Hepatocyte (in vitro differentiated cells): ENCODE measurements at regions not wholly inside any gene's neighbourhood (a gene's known extent, or its start where the extent isn't known, plus 50 kb on each side); places are given as distances from the start of the nearest gene placed in this dataset.
"Not testable (repeated sequence)": the region's sequence is repeated elsewhere in the genome, so short reads cannot be mapped to it uniquely, and the experiment has no call there.

Experiments
- DNase-seq: peaks from one replicate; pipeline ENCODE4 v3.0.0-alpha.2; 2016; ENCODE audit warnings: low spot score
- H2AFZ ChIP-seq: fragments of 200-600 bp; sonication (generic); 2 replicates; pipeline ENCODE4 v1.6.0; 2016; ENCODE audit warnings: antibody characterized with exemption, mild to moderate bottlenecking
- H3K27ac ChIP-seq: fragments of 200-600 bp; sonication (generic); 2 replicates; pipeline ENCODE4 v1.5.1; 2016; ENCODE audit warnings: mild to moderate bottlenecking
- H3K27me3 ChIP-seq: fragments of 200-600 bp; sonication (generic); 2 replicates; pipeline ENCODE4 v1.6.1; 2016
- H3K36me3 ChIP-seq: fragments of 200-600 bp; sonication (generic); replicated peaks from 2 replicates; pipeline ENCODE4 v1.5.1; 2016; ENCODE audit warnings: low read depth; ENCODE audit not compliant: insufficient read depth
- H3K4me1 ChIP-seq: fragments of 200-600 bp; sonication (generic); 2 replicates; pipeline ENCODE4 v1.5.1; 2016; ENCODE audit warnings: mild to moderate bottlenecking, moderate library complexity; ENCODE audit not compliant: insufficient read depth
- H3K4me2 ChIP-seq: fragments of 200-600 bp; sonication (generic); 2 replicates; pipeline ENCODE4 v1.6.0; 2016
- H3K4me3 ChIP-seq: fragments of 200-600 bp; sonication (generic); 2 replicates; pipeline ENCODE4 v1.5.1; 2016; ENCODE audit warnings: mild to moderate bottlenecking
- H3K79me2 ChIP-seq: fragments of 200-600 bp; sonication (generic); 2 replicates; pipeline ENCODE4 v1.6.0; 2017; ENCODE audit warnings: mild to moderate bottlenecking
- H3K9me2 ChIP-seq: fragments of 200-600 bp; sonication (generic); replicated peaks from 2 replicates; pipeline ENCODE4 v1.6.0; 2017; ENCODE audit warnings: mild to moderate bottlenecking; ENCODE audit not compliant: insufficient read depth
- H3K9me3 ChIP-seq: fragments of 200-600 bp; sonication (generic); 2 replicates; pipeline ENCODE4 v1.5.1; 2016; ENCODE audit warnings: low read depth, mild to moderate bottlenecking
- H4K20me1 ChIP-seq: fragments of 200-600 bp; sonication (generic); 2 replicates; pipeline ENCODE4 v1.6.0; 2016; ENCODE audit warnings: mild to moderate bottlenecking; ENCODE audit not compliant: insufficient read depth, poor library complexity, severe bottlenecking
- CTCF ChIP-seq: fragments of 200-600 bp; sonication (generic); IDR thresholded peaks from 2 replicates; pipeline ENCODE4 v1.5.1; 2016; ENCODE audit warnings: antibody characterized with exemption, mild to moderate bottlenecking; ENCODE audit not compliant: poor library complexity
- EZH2 ChIP-seq: fragments of 200-600 bp; sonication (generic); IDR thresholded peaks from 2 replicates; pipeline ENCODE4 v1.6.1; 2016; ENCODE audit warnings: antibody characterized with exemption, mild to moderate bottlenecking, borderline replicate concordance
- EZH2phosphoT487 ChIP-seq: fragments of 200-600 bp; sonication (generic); IDR thresholded peaks from one replicate; pipeline ENCODE4 v1.6.1; 2018; ENCODE audit warnings: antibody characterized with exemption, mild to moderate bottlenecking, low read depth, moderate library complexity; ENCODE audit not compliant: unreplicated experiment, severe bottlenecking
- WGBS: methylation state at CpG from one replicate; pipeline ENCODE4 v1.1.6; 2016; ENCODE audit warnings: low lambda C conversion rate; ENCODE audit errors: missing lambda C conversion rate; 5-methylcytosine and 5-hydroxymethylcytosine counted together

- no peaks in the 10 kb centered on the region for H3K36me3 ChIP-seq
- H2AFZ ChIP-seq = no peak overlapping the region
- 81% methylated on average over 2 of the region's 2 CpGs for WGBS
Measured at GRCh38 chr19:23597661-23598060, 89.4 kb downstream of the ZNF675 start.

GRCh38 chr19:23596872-23597271, 90.1 kb downstream of the ZNF675 start:
- H4K20me1 ChIP-seq = no peaks in the 10 kb centered on the region
- no peak overlapping the region for H3K27ac ChIP-seq
- H3K27me3 ChIP-seq = no peaks in the 10 kb centered on the region
- DNase-seq = no peak
- no peaks in the 10 kb centered on the region for H3K4me1 ChIP-seq
- no peak overlapping the region for H3K4me2 ChIP-seq
- no peaks in the 10 kb centered on the region for H3K9me3 ChIP-seq
- no peaks in the 10 kb centered on the region for H3K9me2 ChIP-seq
- no peaks in the 10 kb centered on the region for H3K36me3 ChIP-seq
- H3K79me2 ChIP-seq = no peaks in the 10 kb centered on the region
- TF ChIP-seq EZH2phosphoT487 (no peak), CTCF (no peak), EZH2 (no peak)
- no peak overlapping the region for H3K4me3 ChIP-seq
- no peak overlapping the region for H2AFZ ChIP-seq

More at GRCh38 chr19:23597661-23598060, 89.4 kb downstream of the ZNF675 start:
- Histone ChIP-seq H3K9me2 (no peaks in the 10 kb centered on the region), H3K27me3 (no peaks in the 10 kb centered on the region), H3K27ac (no peak overlapping the region), H3K4me1 (no peaks in the 10 kb centered on the region), H3K4me3 (no peak overlapping the region), H4K20me1 (no peaks in the 10 kb centered on the region), H3K79me2 (no peaks in the 10 kb centered on the region), H3K9me3 (no peaks in the 10 kb centered on the region), H3K4me2 (no peak overlapping the region)
- TF ChIP-seq EZH2phosphoT487 (no peak), EZH2 (no peak), CTCF (no peak)
- no peak for DNase-seq

GRCh38 chr19:23594311-23594710, 92.7 kb downstream of the ZNF675 start:
- H3K36me3 ChIP-seq, H4K20me1 ChIP-seq, H3K4me3 ChIP-seq, H2AFZ ChIP-seq, H3K27me3 ChIP-seq, H3K9me3 ChIP-seq, H3K4me1 ChIP-seq, H3K27ac ChIP-seq, H3K9me2 ChIP-seq, H3K79me2 ChIP-seq, H3K4me2 ChIP-seq, DNase-seq: not testable (repeated sequence)
- 89% methylated on average over 9 of the region's 12 CpGs for WGBS

- H3K36me3 ChIP-seq = no peaks in the 10 kb centered on the region
- no peaks in the 10 kb centered on the region for H3K27me3 ChIP-seq
- no peaks in the 10 kb centered on the region for H3K4me1 ChIP-seq
- no peak overlapping the region for H3K4me3 ChIP-seq
- no peak for DNase-seq
- no peaks in the 10 kb centered on the region for H3K79me2 ChIP-seq
- H3K9me2 ChIP-seq = no peaks in the 10 kb centered on the region
- TF ChIP-seq EZH2phosphoT487 (no peak), EZH2 (no peak), CTCF (no peak)
- no peak overlapping the region for H2AFZ ChIP-seq
- H3K4me2 ChIP-seq = no peak overlapping the region
- peaks cover 11% of the 10 kb centered on the region for H3K9me3 ChIP-seq
- no peak overlapping the region for H3K27ac ChIP-seq
- H4K20me1 ChIP-seq = no peaks in the 10 kb centered on the region
Measured at GRCh38 chr19:23587546-23587945, 99.5 kb downstream of the ZNF675 start.
